D721Med (cell line): ENCODE measurements at regions not wholly inside any gene's neighbourhood (a gene's known extent, or its start where the extent isn't known, plus 50 kb on each side); places are given as distances from the start of the nearest gene placed in this dataset.

Source experiments
- DNase-seq: peaks from one replicate; pipeline ENCODE4 v3.0.0; 2011; ENCODE audit warnings: low spot score; ENCODE audit not compliant: insufficient read length
- FAIRE-seq: peaks from 2 replicates; lab custom pipeline; 2011; peaks lifted over from hg19 to GRCh38; lab: Jason Lieb, UNC
- TF ChIP-seq, protein P1 (sequence below): IDR thresholded peaks from 2 replicates; pipeline ENCODE4 v1.5.1; 2012; ENCODE audit warnings: mild to moderate bottlenecking, control low read depth; ENCODE audit not compliant: insufficient read depth; ENCODE audit errors: missing control alignments

DNA sequence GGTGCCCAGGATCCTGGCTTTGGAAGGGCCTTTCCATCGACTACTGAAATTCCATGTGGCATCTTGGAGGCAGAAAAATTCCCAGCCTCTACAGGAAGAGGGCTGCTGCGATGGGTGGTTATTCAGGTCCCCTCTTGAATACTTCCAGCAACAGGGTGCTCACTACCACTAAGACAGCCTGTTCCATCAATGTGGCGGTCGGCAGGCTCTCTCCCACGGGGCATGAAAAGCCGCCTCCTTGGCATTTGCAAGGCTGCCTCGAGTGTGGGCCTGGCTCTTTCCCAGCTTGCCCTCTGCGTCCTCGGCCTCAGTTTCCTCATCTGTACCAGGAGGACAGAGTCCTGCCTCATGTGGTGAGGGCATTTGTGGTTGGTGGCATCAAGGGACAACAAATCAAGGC, 62.4 kb downstream of the ADRA2C start:
- FAIRE-seq (no peak), DNase-seq (no peak)
- TF ChIP-seq, protein P1, sequence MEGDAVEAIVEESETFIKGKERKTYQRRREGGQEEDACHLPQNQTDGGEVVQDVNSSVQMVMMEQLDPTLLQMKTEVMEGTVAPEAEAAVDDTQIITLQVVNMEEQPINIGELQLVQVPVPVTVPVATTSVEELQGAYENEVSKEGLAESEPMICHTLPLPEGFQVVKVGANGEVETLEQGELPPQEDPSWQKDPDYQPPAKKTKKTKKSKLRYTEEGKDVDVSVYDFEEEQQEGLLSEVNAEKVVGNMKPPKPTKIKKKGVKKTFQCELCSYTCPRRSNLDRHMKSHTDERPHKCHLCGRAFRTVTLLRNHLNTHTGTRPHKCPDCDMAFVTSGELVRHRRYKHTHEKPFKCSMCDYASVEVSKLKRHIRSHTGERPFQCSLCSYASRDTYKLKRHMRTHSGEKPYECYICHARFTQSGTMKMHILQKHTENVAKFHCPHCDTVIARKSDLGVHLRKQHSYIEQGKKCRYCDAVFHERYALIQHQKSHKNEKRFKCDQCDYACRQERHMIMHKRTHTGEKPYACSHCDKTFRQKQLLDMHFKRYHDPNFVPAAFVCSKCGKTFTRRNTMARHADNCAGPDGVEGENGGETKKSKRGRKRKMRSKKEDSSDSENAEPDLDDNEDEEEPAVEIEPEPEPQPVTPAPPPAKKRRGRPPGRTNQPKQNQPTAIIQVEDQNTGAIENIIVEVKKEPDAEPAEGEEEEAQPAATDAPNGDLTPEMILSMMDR, result no peak

DNA sequence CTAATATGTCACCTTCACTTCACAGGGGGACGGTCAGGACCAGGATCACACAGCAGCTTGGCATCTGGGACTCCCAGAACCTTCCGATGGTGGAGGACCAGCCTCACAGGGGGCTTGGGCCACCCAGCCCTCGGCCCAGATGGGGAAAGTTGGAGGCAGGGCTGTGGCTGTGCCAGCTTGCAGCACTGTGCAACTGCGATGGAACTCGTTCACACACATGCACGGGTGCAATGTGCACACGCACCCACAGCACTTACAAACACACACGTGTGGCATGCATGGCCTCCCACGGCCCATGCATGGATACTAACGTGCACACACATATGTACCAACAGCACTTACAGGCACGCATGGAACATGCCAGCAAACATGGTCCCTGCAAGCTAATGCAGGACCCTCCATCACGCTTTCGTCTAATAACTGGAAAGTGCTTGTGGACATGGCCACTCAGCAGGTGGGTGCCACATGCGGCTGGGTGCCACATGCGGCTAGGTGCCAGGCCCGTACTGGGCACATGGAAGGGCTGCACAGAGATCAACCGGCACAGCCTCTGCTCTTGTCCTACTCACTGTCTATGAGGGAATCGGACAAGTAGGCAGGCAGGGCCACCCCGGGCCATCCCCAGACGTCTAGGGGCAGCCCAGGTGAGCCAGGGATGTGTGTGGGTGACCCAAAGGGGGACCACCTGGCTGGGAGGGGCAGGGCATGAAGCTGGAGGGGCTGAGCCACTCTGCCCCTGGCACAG, 63.2 kb downstream of the ADRA2C start:
- no peak for FAIRE-seq
- TF ChIP-seq, protein P1, result no peak
- DNase-seq, result no peak

DNA sequence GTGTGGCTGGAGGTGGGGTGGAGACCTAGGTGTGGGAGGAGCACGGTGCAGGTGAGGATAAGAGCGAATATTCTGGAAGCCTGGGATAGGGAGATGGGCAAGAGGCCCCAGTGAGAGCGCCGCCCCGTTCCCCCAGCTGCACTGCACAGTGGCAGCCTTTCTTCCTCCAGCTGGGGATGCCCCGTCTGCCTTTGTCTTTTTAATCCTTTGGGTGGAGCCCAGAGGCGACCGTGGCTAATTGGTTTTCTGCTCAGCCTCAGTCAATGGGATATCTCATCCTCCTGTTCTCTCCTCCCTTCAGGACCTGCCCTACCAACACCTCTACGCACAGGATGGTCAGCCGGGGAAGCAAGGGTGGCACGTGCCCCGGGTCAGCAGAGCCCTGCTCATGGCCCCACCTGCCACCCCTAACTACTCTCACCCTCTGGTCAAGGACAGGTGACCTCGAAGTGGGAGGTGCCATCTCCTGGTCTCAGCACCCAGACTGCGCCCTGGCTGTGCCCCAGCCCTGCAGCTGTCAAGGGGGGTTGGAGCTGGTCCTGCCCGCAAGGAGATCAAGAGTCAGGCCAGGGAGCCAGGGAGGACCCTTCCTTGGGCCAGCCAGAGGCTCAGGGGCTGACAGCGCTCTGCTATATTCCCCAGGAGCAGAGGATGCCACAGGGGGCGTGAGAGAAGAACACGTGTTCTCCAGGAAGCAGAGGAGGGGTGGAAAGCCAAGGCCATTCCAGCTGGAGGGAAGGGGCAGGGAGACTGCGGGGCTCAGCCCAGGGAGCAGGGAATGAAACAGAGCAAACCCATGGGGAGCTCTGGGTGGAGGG, 64.0 kb downstream of the ADRA2C start:
- TF ChIP-seq, protein P1, result no peak
- FAIRE-seq, result no peak
- peak; percentile 71 for DNase-seq

DNA sequence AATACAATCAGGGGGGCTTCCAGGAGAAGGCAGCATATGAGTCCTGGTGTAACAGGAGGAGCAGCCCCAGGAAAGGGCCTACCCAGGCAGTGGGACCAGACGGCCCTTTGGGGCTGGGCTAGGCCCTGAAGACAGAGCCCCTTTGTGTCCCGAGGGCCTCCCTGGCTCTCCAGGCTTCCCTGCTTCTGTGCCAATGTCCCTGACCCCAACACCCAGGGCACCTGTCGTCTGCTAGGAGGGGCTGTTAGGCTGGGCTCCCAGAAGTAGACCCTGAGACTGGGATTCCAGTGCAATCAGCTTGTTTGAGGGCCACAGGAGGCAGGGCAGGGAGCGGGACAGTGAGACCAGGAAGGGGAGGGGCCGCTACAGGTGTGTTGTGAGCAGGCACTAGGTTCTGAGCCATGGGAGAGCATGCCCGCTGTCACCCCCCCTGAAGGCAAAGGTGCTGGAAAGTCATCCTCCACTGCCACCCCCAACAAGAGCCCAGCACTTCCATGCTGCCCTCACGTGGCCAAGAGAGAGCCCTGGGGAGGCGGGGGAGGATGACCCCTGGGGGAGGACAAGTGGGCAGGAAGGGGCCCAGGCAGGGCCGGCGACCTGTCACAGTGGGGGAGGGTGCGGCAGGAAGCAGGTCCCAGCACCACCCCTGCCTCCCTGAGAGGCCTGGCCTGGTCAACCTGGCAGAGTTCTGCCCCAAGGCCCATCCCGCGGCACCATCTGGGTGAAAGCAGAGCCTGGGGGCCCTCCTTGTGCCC, 64.8 kb downstream of the ADRA2C start:
- TF ChIP-seq, protein P1, result no peak
- DNase-seq (no peak), FAIRE-seq (no peak)

DNA sequence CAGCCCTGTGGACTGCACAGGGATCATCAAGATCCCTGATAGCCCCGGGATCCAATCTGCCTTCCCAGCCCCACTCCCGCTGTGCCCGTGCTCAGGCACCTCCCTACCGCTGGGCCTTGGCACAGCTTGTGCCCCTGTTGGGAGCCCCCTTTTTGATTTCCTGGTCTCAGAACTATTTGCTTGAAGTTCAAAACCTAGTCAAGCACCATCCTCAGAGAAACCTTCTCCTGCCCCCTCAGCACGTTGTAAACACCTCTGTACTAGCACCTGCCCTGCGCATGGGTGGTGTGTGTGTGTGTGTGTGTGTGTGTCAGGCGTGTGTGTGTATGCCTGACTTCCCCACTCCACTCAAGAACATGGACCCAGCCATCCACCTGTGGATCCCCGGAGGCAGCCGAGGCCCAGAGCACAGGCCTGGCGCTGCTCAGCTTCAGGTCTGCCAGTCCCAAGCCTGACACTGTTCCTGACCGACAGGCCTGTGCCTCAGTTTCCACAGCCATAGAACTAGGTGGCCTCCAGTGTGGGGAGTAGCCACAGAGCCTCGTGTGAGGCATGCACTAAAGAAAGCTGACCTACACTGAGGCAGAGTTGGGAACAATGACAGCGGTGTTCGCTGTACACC, 65.5 kb downstream of the ADRA2C start:
- DNase-seq (no peak), FAIRE-seq (no peak)
- TF ChIP-seq, protein P1, result no peak

DNA sequence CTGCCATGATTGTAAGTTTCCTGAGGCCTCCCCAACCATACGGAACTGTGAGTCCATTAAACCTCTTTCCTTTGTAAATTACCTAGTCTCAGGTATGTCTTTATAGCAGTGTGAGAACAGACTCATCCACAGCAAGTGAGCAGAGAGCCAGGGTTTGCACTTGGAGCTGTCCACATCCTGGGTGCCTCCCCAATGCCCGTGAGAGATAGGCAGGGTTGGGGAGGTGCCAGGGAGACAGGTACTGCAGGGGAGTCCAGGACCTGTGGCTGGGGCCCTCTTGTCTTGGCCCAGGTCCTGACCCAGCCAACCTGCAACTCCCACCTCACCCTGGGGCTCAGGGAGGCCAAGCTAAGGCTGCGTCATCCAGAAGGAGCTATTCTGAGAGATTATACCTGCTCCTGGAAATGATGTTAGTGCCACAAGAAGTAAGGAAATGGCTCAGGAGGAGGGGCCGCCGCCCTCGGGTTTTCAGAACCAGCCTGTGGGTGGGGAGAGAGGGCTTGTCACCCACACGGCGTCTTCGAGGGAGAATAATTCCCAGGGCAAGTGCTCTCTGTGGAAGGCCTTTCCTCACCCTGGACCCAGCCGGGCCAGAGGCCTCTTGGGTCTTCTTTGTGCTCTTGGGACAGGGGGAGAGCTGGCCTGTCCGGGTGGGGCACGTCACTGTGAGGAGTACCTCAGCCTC, 66.5 kb downstream of the ADRA2C start:
- FAIRE-seq, result no peak
- DNase-seq, result no peak
- TF ChIP-seq, protein P1, result no peak
